Activated naive CD8-positive, alpha-beta T cell treated with anti-CD3 and anti-CD28 coated beads, Interleukin-2, amount 50 U/mL, for 24 hours (primary cell): ENCODE measurements at regions not wholly inside any gene's neighbourhood (a gene's known extent, or its start where the extent isn't known, plus 50 kb on each side); places are given as distances from the start of the nearest gene placed in this dataset.

ENCODE experiments used
- ATAC-seq: fragments of 150-1000 bp; cut with Tn5 transposase; one replicate; pipeline ENCODE4 v1.10.0; 2021
- DNase-seq: peaks from one replicate; pipeline ENCODE4 v3.0.0; 2021
- H3K27ac Mint-ChIP-seq: one replicate; pipeline ENCODE4 v1.8.0; 2021; ENCODE audit warnings: mild to moderate bottlenecking, mixed read lengths
- H3K27me3 Mint-ChIP-seq: one replicate; pipeline ENCODE4 v1.8.0; 2021; ENCODE audit warnings: mixed read lengths
- H3K36me3 Mint-ChIP-seq: one replicate; pipeline ENCODE4 v1.8.0; 2021; ENCODE audit warnings: low read depth, mixed read lengths
- H3K4me1 Mint-ChIP-seq: one replicate; pipeline ENCODE4 v1.8.0; 2021; ENCODE audit warnings: mixed read lengths
- H3K4me3 Mint-ChIP-seq: one replicate; pipeline ENCODE4 v1.8.0; 2021; ENCODE audit warnings: mild to moderate bottlenecking, moderate library complexity, mixed read lengths
- H3K9me3 Mint-ChIP-seq: one replicate; pipeline ENCODE4 v1.8.0; 2021; ENCODE audit warnings: mixed read lengths

DNA sequence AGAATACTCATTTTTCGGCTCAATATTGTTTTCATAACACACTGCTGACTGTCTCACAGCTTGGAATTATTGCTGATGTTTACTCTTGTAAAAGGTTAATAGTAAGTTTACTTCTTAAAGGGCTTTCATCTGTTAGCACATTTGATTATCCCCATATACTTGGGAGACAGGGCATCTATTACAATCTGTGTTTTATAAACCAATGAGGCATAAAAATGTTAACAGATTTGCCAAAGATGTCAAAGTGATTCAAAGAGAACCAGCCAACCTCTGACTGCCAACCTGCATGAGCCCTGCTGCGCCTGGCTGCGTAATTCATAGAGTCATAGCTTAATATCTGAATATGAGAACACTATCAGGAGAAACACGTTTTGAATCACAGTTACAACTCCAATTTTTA is 665.6 kb downstream of the TRIML1 start:
- H3K4me1 Mint-ChIP-seq, result no peaks in the 10 kb centered on the region
- H3K27ac Mint-ChIP-seq, result no peak overlapping the region
- H3K27me3 Mint-ChIP-seq, result no peaks in the 10 kb centered on the region
- ATAC-seq (no peak), DNase-seq (no peak)
- no peak overlapping the region for H3K4me3 Mint-ChIP-seq
- H3K9me3 Mint-ChIP-seq, result peaks cover 6% of the 10 kb centered on the region
- H3K36me3 Mint-ChIP-seq, result no peaks in the 10 kb centered on the region

DNA sequence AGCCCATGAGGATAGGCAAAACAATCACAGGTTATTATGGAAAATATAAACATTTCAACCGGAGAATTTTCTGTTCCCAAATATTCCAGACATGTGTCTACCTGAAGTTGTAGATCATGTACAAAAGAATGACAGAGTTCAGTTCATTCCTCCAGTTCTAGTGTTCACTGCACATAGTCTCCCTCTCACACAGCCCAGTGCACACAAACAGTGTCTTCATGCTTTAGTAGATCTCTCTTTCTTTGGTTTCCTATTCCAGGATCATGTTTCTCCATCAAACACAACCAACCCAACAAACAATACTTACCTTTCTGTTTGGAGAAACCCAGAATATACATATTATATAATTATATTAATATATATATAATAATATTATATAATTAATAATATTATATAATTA is 671.9 kb downstream of the TRIML1 start:
- ATAC-seq (no peak), DNase-seq (no peak)
- Mint-ChIP-seq H3K27ac (no peak overlapping the region), H3K4me1 (no peaks in the 10 kb centered on the region), H3K27me3 (no peaks in the 10 kb centered on the region), H3K36me3 (no peaks in the 10 kb centered on the region), H3K4me3 (no peak overlapping the region), H3K9me3 (peaks cover 4% of the 10 kb centered on the region)

DNA sequence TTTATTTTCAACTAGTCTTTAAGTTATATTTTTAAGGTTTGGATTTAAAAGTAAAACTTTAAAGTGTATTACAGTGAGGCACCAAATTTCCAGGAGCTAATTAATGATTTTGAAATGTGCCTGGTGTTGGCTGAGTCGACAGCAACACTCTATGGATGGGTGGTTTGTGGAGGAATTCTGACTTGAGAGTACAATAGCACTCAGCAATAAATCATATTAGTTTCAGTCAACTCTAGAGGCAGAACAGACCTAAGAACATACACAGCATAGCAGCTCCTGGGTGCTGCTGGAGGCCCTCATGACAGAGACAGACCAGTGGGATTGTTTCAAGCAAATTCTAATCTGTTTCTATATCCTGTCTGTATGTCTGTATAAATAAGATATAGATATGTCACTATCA is 673.4 kb downstream of the TRIML1 start:
- ATAC-seq (no peak), DNase-seq (no peak)
- no peak overlapping the region for H3K27ac Mint-ChIP-seq
- H3K4me3 Mint-ChIP-seq, result no peak overlapping the region
- no peaks in the 10 kb centered on the region for H3K36me3 Mint-ChIP-seq
- H3K27me3 Mint-ChIP-seq, result no peaks in the 10 kb centered on the region
- H3K4me1 Mint-ChIP-seq, result no peaks in the 10 kb centered on the region
- peaks cover 12% of the 10 kb centered on the region for H3K9me3 Mint-ChIP-seq

DNA sequence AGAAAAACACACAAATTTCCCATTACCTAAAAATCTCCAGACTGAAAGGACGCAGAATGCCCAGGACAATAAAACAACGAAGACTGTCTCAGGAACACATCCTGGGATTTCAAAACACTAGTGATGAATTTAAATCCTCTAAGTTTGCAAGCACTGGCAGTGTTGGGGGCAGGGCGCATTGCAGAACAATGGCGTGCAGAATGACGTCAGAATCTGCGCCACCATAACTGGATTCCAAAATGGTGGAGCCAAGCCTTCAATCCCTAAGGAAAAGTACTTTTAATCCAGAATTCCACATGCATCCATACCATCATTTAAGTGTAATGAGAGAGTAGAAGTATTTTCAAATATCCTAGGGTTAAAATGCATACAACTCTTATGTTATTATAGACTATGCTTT is 679.1 kb downstream of the TRIML1 start:
- no peak overlapping the region for H3K27ac Mint-ChIP-seq
- DNase-seq, result no peak
- H3K27me3 Mint-ChIP-seq, result no peaks in the 10 kb centered on the region
- peaks cover 22% of the 10 kb centered on the region for H3K9me3 Mint-ChIP-seq
- ATAC-seq, result no peak
- no peak overlapping the region for H3K4me3 Mint-ChIP-seq
- no peaks in the 10 kb centered on the region for H3K36me3 Mint-ChIP-seq
- H3K4me1 Mint-ChIP-seq, result no peaks in the 10 kb centered on the region

DNA sequence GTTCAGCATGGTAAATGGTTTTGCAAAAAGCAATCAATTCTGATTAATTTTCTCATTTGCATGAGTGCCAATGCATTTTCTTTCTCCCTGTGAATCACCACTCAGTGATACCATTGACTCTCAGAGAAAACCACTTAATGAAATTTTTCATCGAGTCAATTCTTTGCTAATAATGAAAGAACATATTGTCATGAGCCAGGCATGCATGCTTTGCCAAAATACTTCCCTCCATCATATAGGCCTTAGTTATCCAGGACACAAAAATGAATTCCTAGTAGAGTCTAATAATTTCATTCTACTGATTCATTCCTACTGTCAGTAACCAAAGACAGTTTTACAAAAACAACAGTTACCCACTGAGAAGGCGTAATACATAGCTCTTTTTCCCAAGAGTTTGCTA is 680.0 kb downstream of the TRIML1 start:
- no peaks in the 10 kb centered on the region for H3K27me3 Mint-ChIP-seq
- H3K4me3 Mint-ChIP-seq, result no peak overlapping the region
- no peak overlapping the region for H3K27ac Mint-ChIP-seq
- no peaks in the 10 kb centered on the region for H3K4me1 Mint-ChIP-seq
- no peak for DNase-seq
- no peak for ATAC-seq
- peaks cover 18% of the 10 kb centered on the region for H3K9me3 Mint-ChIP-seq
- no peaks in the 10 kb centered on the region for H3K36me3 Mint-ChIP-seq

DNA sequence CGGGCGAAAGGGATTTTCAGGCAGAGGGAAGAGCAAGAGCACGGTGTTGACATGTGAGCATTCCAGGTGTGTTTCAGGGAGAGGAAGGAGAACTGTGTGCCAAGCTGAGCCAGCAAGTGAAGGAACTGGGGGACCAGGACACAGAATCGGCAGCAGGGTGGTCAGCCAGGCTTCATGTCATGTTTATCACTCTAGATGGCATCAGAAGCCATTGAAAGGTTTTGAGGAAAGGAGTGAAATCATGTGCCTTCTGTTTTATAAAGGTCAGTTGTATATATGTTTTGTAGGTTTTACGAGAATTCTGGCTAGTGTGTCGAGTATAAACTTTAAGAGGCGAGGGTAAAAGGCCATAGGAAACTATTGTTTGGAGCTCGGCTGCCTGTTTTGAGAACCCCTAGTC is 682.3 kb downstream of the TRIML1 start:
- no peaks in the 10 kb centered on the region for H3K4me1 Mint-ChIP-seq
- H3K36me3 Mint-ChIP-seq, result no peaks in the 10 kb centered on the region
- no peak overlapping the region for H3K4me3 Mint-ChIP-seq
- H3K27ac Mint-ChIP-seq, result no peak overlapping the region
- ATAC-seq (no peak), DNase-seq (no peak)
- peaks cover 18% of the 10 kb centered on the region for H3K9me3 Mint-ChIP-seq
- no peaks in the 10 kb centered on the region for H3K27me3 Mint-ChIP-seq

DNA sequence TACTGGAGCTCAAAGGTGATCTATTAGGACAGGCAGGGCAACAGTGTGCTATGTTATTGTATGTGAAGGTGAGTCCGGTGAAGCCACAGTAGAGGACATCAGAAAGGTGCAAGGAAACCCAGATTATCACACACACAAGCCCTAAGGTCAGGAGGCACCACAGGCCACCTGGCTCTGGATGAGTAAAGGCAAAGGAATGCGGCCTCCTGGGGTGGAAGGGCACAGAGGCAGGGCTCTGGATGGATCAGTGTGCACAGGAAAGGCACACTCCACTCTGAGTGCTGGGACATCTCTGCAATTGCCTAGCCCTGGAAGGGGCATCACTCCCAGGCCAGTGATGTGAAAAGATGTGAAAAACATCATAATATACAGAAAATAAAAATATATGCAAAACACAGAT is 683.5 kb downstream of the TRIML1 start:
- no peaks in the 10 kb centered on the region for H3K27me3 Mint-ChIP-seq
- peaks cover 9% of the 10 kb centered on the region for H3K9me3 Mint-ChIP-seq
- no peak for ATAC-seq
- no peaks in the 10 kb centered on the region for H3K36me3 Mint-ChIP-seq
- no peaks in the 10 kb centered on the region for H3K4me1 Mint-ChIP-seq
- DNase-seq, result no peak
- H3K27ac Mint-ChIP-seq, result no peak overlapping the region
- H3K4me3 Mint-ChIP-seq, result no peak overlapping the region

DNA sequence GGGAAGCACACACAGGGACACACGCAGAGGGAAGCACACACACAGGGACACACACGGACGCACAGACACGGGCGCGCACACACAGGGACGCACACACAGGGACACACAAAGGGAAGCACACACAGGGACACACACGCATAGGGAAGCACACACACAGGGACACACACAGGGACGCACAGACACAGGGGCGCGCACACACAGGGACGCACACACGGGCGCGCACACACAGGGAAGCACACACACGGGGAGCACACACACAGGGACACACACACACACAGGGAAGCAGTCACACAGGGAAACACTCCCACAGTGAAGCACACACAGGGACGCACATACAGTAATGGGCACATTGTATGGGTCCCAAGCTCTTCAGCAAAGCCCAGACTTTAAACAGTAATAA is 685.3 kb downstream of the TRIML1 start:
- no peak overlapping the region for H3K27ac Mint-ChIP-seq
- no peaks in the 10 kb centered on the region for H3K36me3 Mint-ChIP-seq
- ATAC-seq (no peak), DNase-seq (no peak)
- H3K27me3 Mint-ChIP-seq, result no peaks in the 10 kb centered on the region
- H3K4me1 Mint-ChIP-seq, result no peaks in the 10 kb centered on the region
- no peak overlapping the region for H3K4me3 Mint-ChIP-seq
- H3K9me3 Mint-ChIP-seq, result no peaks in the 10 kb centered on the region

DNA sequence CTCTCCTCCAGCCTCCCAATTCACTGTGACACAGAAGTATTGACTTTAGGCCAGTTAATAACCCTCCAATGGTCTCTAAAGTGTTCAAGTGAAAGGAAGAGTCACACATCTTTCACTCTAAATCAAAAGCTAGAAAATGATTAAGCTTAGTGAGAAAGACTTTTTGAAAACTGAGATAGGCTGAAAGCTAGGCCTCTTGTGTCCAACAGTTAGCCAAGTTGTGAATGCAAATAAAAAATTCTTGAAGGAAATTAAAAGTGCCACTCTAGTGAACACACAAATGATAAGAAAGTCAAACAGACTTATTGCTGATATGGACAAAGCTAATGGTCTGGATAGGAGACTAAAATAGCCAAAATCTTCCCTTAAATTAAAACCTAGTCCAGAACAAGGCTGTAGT is 687.2 kb downstream of the TRIML1 start:
- Mint-ChIP-seq H3K4me1 (no peaks in the 10 kb centered on the region), H3K36me3 (no peaks in the 10 kb centered on the region), H3K9me3 (peaks cover 4% of the 10 kb centered on the region), H3K27me3 (no peaks in the 10 kb centered on the region), H3K27ac (no peak overlapping the region), H3K4me3 (no peak overlapping the region)
- no peak for DNase-seq
- no peak for ATAC-seq

DNA sequence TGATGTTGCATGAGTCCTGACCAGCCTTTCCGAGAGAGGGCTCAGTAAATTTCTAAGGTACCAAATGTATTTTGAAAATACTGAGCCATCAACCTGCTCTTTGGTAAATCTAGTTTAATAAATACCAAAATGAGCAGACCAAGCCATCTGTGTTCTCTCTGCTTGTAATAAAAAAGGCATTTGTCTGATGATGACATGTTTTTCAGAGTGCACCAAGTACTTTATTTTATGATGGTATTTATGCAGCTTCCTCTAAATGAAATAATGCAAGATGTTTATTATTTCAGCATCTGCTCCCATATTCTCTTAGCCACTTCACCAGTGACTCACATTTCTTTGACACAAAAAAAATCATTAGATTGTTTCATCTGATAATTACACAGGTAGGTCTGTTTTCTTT is 700.5 kb downstream of the TRIML1 start:
- Mint-ChIP-seq H3K9me3 (peaks cover 18% of the 10 kb centered on the region), H3K4me3 (no peak overlapping the region), H3K27ac (no peak overlapping the region), H3K36me3 (no peaks in the 10 kb centered on the region), H3K27me3 (no peaks in the 10 kb centered on the region), H3K4me1 (no peaks in the 10 kb centered on the region)
- no peak for DNase-seq
- no peak for ATAC-seq

DNA sequence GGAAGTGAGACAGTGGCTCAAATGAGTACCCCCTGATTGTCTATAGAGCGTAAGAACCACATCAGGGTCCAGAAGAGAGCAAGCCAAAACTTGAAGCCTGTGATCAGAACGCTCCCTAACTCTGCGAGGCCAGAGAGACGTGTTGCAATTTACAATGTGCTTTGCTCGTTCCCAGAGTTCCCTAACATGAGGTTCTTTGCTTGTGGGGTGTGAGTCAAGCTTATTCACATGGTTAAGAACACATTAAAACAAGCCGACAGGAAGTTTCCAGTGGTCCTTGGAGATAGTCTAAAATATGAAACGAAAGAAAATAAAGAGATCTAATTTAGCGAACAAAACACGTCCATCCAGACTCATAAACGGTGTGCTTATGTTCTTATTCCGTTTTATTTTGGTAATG is 702.3 kb downstream of the TRIML1 start:
- H3K27me3 Mint-ChIP-seq, result no peaks in the 10 kb centered on the region
- no peak for ATAC-seq

DNA sequence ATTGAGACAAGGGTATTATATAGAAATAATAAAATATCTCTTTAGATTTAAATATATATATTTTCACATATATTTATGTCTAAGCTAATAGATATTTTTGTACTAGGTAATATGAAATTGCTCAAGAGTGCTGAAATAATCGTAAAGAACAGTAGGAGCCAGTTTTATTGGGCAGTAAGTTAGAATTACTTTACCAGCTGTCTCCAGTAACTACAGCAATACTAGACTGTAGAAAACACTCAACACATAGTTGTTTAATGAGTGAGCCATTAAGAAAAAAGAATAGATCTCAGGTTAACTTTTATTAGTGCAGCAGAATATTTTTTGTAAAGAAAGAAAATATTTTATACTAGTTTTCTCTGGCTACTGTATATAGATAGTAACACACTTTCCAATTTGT is 715.2 kb downstream of the TRIML1 start:
- Mint-ChIP-seq H3K36me3 (no peaks in the 10 kb centered on the region), H3K27me3 (no peaks in the 10 kb centered on the region), H3K4me1 (no peaks in the 10 kb centered on the region), H3K4me3 (no peak overlapping the region), H3K27ac (no peak overlapping the region), H3K9me3 (peaks cover 34% of the 10 kb centered on the region)
- DNase-seq (no peak), ATAC-seq (no peak)

More for the DNA sequence above, 702.3 kb downstream of the TRIML1 start:
- Mint-ChIP-seq H3K27ac (no peak overlapping the region), H3K4me1 (no peaks in the 10 kb centered on the region), H3K9me3 (peaks cover 17% of the 10 kb centered on the region), H3K4me3 (no peak overlapping the region), H3K36me3 (no peaks in the 10 kb centered on the region)
- DNase-seq, result no peak

DNA sequence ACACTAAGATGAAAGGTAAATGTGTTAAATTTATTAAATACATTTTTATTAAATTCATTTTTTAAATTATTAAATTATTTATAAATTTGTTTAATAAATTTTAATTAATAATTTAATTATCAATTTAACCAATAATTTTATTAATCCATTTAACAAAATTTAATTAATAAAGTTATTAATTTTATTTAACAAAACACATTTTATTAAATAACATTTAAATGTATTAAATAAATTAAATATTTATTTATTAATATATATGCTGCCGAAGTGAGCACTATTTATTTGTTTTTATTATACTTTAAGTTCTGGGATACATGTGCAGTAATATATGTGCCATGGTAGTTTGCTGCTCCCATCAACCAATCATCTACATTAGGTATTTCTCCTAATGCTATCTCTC is 719.5 kb downstream of the TRIML1 start:
- DNase-seq (no peak), ATAC-seq (no peak)
- Mint-ChIP-seq H3K36me3 (no peaks in the 10 kb centered on the region), H3K9me3 (peaks cover 27% of the 10 kb centered on the region), H3K27me3 (no peaks in the 10 kb centered on the region), H3K4me1 (no peaks in the 10 kb centered on the region), H3K4me3 (no peak overlapping the region), H3K27ac (no peak overlapping the region)

DNA sequence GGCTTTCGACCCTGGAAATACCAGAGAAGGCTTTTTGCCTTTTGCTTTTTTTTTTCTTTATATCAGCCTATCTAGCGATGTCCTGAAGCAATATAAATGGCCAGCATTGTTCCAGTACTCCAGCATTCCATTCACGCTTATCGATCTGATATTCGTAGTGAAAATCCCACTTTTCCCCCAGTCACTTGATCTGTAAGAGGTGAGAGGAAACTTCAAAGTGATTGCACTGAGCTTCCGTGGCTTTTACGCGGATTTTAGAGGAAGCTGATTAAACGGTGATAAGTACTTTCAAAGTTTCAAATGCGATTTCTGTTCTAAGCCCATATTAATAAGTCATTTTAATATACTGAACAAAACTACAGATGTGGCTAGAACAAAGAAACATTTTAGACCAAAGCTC is 725.5 kb downstream of the TRIML1 start:
- DNase-seq, result no peak
- Mint-ChIP-seq H3K36me3 (no peaks in the 10 kb centered on the region), H3K4me1 (no peaks in the 10 kb centered on the region), H3K27me3 (no peaks in the 10 kb centered on the region), H3K9me3 (peaks cover 36% of the 10 kb centered on the region), H3K4me3 (no peak overlapping the region), H3K27ac (no peak overlapping the region)
- ATAC-seq, result no peak

DNA sequence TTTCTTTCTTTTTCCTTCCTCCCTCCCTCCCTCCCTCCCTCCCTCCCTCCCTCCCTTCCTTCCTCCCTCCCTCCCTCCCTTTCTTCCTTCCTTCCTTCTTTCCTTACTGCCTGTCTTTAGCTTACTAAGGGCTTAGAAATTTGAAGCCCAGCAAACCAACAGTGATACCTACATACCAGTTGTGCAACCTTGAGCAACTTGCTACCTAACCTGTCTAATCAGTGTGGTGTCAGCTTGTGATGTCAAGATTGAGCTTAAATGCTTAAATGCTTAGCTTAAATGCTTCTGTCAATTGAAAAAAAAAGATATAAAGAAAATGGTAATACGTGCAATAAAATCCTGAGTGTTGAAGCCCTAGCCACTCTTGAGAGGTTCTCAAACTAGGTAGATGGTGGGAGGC is 728.6 kb downstream of the TRIML1 start:
- Mint-ChIP-seq H3K27me3 (no peaks in the 10 kb centered on the region), H3K4me1 (no peaks in the 10 kb centered on the region), H3K4me3 (no peak overlapping the region), H3K27ac (no peak overlapping the region), H3K9me3 (peaks cover 35% of the 10 kb centered on the region), H3K36me3 (no peaks in the 10 kb centered on the region)
- DNase-seq (no peak), ATAC-seq (no peak)

DNA sequence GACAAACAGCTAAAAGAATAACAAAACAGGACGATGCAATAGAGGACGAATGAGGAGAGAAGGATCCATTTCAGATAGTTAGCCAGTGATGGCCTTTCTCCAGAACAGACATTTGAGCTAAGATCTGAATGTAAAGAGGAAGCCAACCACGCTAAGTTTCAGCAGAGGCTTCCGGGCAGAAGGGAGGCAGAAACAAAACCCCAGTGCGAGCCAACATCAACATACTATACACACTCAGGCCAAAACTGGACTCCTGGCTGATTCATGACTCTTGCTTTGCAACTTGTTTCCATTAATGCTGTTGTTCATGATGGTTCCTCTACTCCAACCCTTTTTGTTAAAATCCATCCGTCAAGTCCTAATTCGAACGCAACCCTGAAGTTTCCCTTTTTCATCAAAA is 730.3 kb downstream of the TRIML1 start:
- peaks cover 25% of the 10 kb centered on the region for H3K9me3 Mint-ChIP-seq
- no peak overlapping the region for H3K27ac Mint-ChIP-seq
- DNase-seq (no peak), ATAC-seq (no peak)
- H3K4me1 Mint-ChIP-seq, result no peaks in the 10 kb centered on the region
- no peaks in the 10 kb centered on the region for H3K27me3 Mint-ChIP-seq
- no peaks in the 10 kb centered on the region for H3K36me3 Mint-ChIP-seq
- H3K4me3 Mint-ChIP-seq, result no peak overlapping the region
